ENCODE measurements at regions not wholly inside any gene's neighbourhood (a gene's known extent, or its start where the extent isn't known, plus 50 kb on each side); places are given as distances from the start of the nearest gene placed in this dataset.

- no peak for DNase-seq
Observed at GRCh38 chr20:55782912-55783253, 222.4 kb downstream of the CBLN4 start.

GRCh38 chr20:55782224-55782911 lies 223.0 kb downstream of the CBLN4 start:
- DNase-seq: no peak

- no peak for DNase-seq
Observed at GRCh38 chr20:55778796-55779195, 226.5 kb downstream of the CBLN4 start.

- DNase-seq: no peak
Observed at GRCh38 chr20:55777641-55778040, 227.7 kb downstream of the CBLN4 start.

DNA sequence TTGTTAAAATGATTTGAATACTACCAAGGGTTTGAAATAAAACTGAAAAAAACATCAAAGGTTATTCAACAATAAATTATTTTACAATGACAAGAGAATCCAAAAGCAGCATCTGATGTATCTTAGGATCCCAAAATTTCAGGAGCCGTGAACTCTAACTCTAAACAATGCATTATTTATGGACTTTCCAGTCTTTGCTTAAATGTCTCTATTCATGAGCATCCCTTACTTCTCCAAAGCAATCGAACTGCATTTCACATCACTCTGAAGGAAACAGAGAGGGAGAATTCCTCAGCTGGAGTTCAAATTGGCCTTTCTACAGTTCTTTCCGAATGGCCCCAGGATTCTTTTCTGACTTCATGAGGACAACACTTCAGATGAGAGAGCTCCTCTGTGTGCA lies 229.1 kb downstream of the CBLN4 start:
- no peak for DNase-seq

DNA sequence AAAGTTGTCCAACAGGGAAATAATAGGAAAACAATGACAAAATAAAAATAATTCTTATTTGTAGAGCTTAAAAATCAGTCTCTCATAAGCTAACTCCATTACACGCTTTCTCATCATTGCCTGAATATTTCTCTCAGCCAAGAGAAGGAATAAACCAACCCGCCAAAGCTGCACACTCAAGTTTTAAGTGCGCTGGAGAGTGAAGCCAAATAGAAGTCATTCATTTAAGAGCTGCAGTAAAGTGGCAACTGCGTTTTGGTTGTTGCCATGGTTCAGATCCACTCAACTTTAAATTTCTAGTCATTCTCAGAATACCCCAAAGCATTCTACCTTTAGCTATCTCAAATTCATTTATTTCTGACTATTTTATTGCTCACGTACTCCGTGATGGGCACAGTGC lies 230.7 kb downstream of the CBLN4 start:
- no peak for DNase-seq

GRCh38 chr20:55761797-55762196 lies 243.5 kb downstream of the CBLN4 start:
- DNase-seq: no peak

GRCh38 chr20:55761100-55761499 lies 244.2 kb downstream of the CBLN4 start:
- DNase-seq: no peak

DNA sequence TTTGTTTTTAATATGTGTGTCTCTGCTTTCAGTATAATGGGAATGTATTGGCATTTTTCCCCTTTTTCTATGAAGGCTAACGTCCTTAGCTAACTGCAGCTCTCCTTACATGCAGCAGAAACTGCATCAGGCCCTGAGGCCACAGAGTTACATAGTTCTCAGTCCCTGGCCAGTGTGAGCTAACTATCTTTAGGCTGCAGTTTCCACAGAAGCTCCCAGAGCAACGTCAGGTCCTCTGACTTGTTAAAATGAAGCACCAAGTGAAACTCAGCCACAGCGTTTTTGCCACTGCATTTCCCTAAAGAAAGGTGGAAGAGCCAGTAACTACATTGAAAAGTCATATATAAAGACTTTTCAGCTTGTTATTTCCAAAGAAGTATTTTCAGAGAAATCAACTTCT lies 244.7 kb downstream of the CBLN4 start:
- no peak for DNase-seq

GRCh38 chr20:55755861-55756260 lies 249.5 kb downstream of the CBLN4 start:
- DNase-seq: no peak

- no peak for DNase-seq
Observed at GRCh38 chr20:55755411-55755810, 249.9 kb downstream of the CBLN4 start.

GRCh38 chr20:55746723-55747122 lies 258.6 kb downstream of the CBLN4 start:
- DNase-seq: no peak

DNA sequence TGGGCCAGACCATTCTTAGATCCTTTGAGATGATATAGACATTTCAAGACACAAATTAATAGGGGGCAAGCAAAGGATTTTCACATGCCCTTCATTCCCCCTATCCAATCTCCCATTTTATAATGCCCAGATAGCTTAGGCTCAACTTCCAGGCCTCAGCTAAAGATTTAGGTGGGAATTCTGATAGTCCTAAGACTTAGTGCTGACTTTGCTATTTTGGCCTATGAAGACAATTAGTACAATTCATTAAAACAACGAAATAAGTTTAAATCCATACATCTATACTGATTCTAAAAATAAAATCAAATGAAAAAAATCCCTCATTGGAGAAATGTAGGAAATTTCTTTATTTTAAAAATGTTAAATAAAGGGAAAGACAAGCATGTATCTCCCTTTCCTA lies 259.5 kb downstream of the CBLN4 start:
- DNase-seq: no peak

- DNase-seq: no peak
Observed at GRCh38 chr20:55744896-55745295, 260.4 kb downstream of the CBLN4 start.

- no peak for DNase-seq
Observed at GRCh38 chr20:55741801-55742200, 263.5 kb downstream of the CBLN4 start.

DNA sequence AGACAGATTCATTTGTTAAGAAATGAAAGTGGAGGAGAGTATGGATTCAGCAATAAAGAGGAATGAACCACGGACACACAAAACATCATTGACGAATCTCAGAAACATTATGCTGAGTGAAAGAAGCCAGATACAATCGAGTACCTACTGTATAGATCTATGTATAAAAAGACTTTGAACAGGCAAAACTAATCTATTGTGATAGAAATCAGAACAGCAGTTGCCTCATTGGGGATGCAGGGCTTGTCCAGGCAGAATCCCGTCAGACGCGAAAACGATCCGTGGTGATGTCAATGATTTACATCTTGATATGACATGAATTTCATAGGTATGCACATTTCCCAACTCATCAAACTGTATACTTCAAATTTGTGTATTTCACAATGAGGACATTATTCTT lies 265.2 kb downstream of the CBLN4 start:
- DNase-seq: no peak

GRCh38 chr20:55730321-55730720 lies 275.0 kb downstream of the CBLN4 start:
- no peak for DNase-seq

- no peak for DNase-seq
Observed at GRCh38 chr20:55714736-55715135, 290.6 kb downstream of the CBLN4 start.

DNA sequence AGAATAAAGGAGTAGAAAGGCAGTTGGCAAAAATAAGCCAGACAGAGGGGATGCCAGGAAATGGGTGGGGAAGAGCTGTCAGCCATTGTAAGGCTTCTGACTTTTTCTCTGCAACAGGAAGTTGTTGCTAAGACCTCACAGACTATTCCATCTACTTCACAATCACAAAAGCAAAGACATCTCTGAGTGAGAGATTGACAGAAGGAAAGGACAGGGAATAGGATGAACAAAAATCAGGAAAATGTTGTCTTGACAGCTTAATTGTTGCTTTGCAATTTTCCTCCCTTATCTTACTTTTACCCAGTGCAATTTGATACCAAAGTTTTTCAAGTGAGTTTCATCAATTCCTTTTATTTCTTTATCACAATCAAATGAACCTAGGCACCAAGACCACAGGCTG lies 291.2 kb downstream of the CBLN4 start:
- no peak for DNase-seq

- no peak for DNase-seq
Observed at GRCh38 chr20:55704458-55704857, 300.9 kb downstream of the CBLN4 start.

DNA sequence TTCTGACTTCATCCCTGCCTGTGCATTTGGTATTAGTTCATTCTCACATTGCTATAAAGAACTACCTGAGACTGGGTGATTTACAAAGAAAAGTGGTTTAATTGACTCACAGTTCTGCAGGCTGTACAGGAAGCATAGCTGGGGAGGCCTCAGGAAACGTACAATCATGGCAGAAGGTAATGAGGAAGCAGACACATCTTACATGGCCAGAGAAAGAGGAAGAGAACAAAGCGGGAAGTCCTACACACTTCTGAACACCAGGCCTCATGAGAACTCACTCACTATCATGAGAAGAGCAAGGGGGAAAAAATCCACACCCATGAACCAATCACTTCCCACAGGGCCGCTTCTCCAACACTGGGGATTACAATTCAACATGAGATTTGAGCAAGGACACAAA lies 303.9 kb downstream of the CBLN4 start:
- no peak for DNase-seq

DNA sequence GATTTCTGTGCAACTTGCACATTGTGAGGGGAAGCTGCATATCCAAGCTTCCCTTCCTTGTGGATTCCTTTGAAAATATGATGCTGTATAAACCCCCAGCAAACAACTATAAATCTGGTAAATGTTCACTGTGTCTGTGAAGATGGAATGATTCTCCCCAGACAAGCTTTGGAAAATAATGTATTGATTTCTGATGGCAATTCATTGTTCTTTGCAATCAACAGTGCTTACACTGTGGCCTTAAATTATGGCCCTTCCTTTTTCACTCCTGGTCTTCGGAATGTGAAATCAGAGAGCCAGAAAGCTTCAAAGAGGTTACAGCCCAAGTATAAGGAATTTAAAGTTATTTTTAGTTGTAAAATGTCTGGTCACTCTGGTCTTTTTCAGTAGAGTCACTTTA lies 308.8 kb downstream of the CBLN4 start:
- no peak for DNase-seq

- no peak for DNase-seq
Observed at GRCh38 chr20:55693641-55694040, 311.7 kb downstream of the CBLN4 start.

DNA sequence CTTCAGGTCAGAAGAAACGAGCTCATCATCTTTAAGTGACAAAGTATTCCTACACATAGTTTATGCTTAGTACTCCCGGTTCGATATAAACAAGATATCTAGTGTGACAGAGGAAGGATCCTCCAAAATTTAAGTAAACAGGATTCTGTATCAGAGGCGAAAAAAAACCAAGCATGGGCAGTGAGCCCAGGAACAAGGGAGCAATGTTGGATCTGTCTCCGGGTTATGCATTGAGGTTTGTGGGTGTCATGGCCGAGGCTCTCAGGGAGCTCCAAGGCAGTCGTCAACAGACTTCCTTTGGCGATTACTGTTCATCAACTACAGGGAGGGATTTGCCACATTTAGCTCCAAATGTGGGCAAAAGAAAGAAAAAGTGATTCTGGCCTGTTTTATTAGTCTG lies 319.5 kb downstream of the CBLN4 start:
- DNase-seq: no peak

DNA sequence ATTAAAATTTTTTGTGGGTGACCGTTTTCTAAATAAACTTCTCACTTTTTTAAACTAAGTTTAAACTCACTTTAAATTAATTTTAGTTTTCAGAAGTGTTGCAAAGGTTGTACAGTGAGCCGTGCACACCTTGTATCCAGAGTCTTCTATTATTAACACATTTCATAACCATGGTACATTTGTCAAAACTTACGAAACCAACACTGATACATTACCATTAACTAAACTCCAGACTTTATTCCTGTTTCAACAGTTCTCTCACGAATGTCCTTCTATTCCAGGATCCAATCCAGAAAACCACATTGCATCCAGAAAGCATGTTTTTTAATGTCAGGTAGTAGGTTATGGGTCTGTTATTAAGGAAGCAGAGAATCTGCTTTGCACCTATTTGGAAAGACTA lies 319.9 kb downstream of the CBLN4 start:
- no peak for DNase-seq

Measured in occipital lobe (tissue), 1 donor.